ENCODE measurements at regions not wholly inside any gene's neighbourhood (a gene's known extent, or its start where the extent isn't known, plus 50 kb on each side); places are given as distances from the start of the nearest gene placed in this dataset.

- peaks cover 0 to 4% of the 10 kb centered on the region in 2 experiments for H3K9me3 ChIP-seq (ENCODE audit: control insufficient read depth in 2 of 2, low read length in 2 of 2)
- no peak for ATAC-seq (ENCODE audit: low read depth in 2 of 2)
- no peaks in the 10 kb centered on the region for H3K4me1 Mint-ChIP-seq
- no peaks in the 10 kb centered on the region for H3K4me1 ChIP-seq (ENCODE audit: control insufficient read depth, insufficient read depth, low read length, poor library complexity, severe bottlenecking)
- H3K36me3 ChIP-seq (ENCODE audit: control insufficient read depth, insufficient read depth, low read length) = no peaks in the 10 kb centered on the region
- no peak overlapping the region for H3K4me3 Mint-ChIP-seq
- H3K27ac Mint-ChIP-seq = no peak overlapping the region
- no peaks in the 10 kb centered on the region for H3K27me3 Mint-ChIP-seq
- H3K27ac ChIP-seq (ENCODE audit: insufficient read depth, low read length, poor library complexity, severe bottlenecking) = no peak overlapping the region
- peaks cover 0 to 28% (median 7%) of the 10 kb centered on the region in 7 donors for H3K9me3 Mint-ChIP-seq
- no peaks in the 10 kb centered on the region for H3K36me3 Mint-ChIP-seq
- H3K4me3 ChIP-seq (ENCODE audit: low read depth, low read length) = no peak overlapping the region
- DNase-seq = no peak
- no peaks in the 10 kb centered on the region for H3K27me3 ChIP-seq (ENCODE audit: control insufficient read depth, insufficient read depth, low read length)
Observed at GRCh38 chr5:166581826-166582225, 1709.6 kb upstream of the WWC1 start.

GRCh38 chr5:166582416-166582815 lies 1709.0 kb upstream of the WWC1 start:
- Mint-ChIP-seq H3K27me3 (no peaks in the 10 kb centered on the region), H3K4me1 (no peaks in the 10 kb centered on the region), H3K4me3 (no peak overlapping the region), H3K9me3 (peaks cover 0 to 32% (median 7%) of the 10 kb centered on the region in 7 donors), H3K36me3 (no peaks in the 10 kb centered on the region), H3K27ac (no peak overlapping the region)
- Histone ChIP-seq H3K27me3 (ENCODE audit: control insufficient read depth, insufficient read depth, low read length) (no peaks in the 10 kb centered on the region), H3K36me3 (ENCODE audit: control insufficient read depth, insufficient read depth, low read length) (no peaks in the 10 kb centered on the region), H3K4me1 (ENCODE audit: control insufficient read depth, insufficient read depth, low read length, poor library complexity, severe bottlenecking) (no peaks in the 10 kb centered on the region), H3K4me3 (ENCODE audit: low read depth, low read length) (no peak overlapping the region), H3K27ac (ENCODE audit: insufficient read depth, low read length, poor library complexity, severe bottlenecking) (no peak overlapping the region), H3K9me3 (ENCODE audit: control insufficient read depth in 2 of 2, low read length in 2 of 2) (peaks cover 0 to 10% of the 10 kb centered on the region in 2 experiments)
- no peak for DNase-seq
- ATAC-seq (ENCODE audit: low read depth in 2 of 2) = no peak

- H3K9me3 ChIP-seq (ENCODE audit: control insufficient read depth in 2 of 2, low read length in 2 of 2) = peaks cover 0 to under 1% of the 10 kb centered on the region in 2 experiments
- Mint-ChIP-seq H3K4me3 (no peak overlapping the region), H3K36me3 (no peaks in the 10 kb centered on the region), H3K4me1 (no peaks in the 10 kb centered on the region), H3K9me3 (peaks cover 0 to 16% (median 5%) of the 10 kb centered on the region in 7 donors), H3K27me3 (no peaks in the 10 kb centered on the region), H3K27ac (no peak overlapping the region)
- H3K4me1 ChIP-seq (ENCODE audit: control insufficient read depth, insufficient read depth, low read length, poor library complexity, severe bottlenecking) = no peaks in the 10 kb centered on the region
- ATAC-seq (ENCODE audit: low read depth in 2 of 2) (no peak), DNase-seq (no peak)
- H3K27me3 ChIP-seq (ENCODE audit: control insufficient read depth, insufficient read depth, low read length) = no peaks in the 10 kb centered on the region
- H3K36me3 ChIP-seq (ENCODE audit: control insufficient read depth, insufficient read depth, low read length) = no peaks in the 10 kb centered on the region
- H3K27ac ChIP-seq (ENCODE audit: insufficient read depth, low read length, poor library complexity, severe bottlenecking) = no peak overlapping the region
- H3K4me3 ChIP-seq (ENCODE audit: low read depth, low read length) = no peak overlapping the region
Observed at GRCh38 chr5:166594567-166594966, 1696.9 kb upstream of the WWC1 start.

GRCh38 chr5:166595274-166595951 lies 1696.0 kb upstream of the WWC1 start:
- Mint-ChIP-seq H3K4me1 (no peaks in the 10 kb centered on the region), H3K9me3 (peaks cover 0 to 16% (median 6%) of the 10 kb centered on the region in 7 donors), H3K4me3 (no peak overlapping the region), H3K27ac (no peak overlapping the region), H3K27me3 (no peaks in the 10 kb centered on the region), H3K36me3 (no peaks in the 10 kb centered on the region)
- H3K4me3 ChIP-seq (ENCODE audit: low read depth, low read length) = no peak overlapping the region
- DNase-seq = no peak
- H3K36me3 ChIP-seq (ENCODE audit: control insufficient read depth, insufficient read depth, low read length) = no peaks in the 10 kb centered on the region
- no peak for ATAC-seq (ENCODE audit: low read depth in 2 of 2)
- peaks cover 0 to 6% of the 10 kb centered on the region in 2 experiments for H3K9me3 ChIP-seq (ENCODE audit: control insufficient read depth in 2 of 2, low read length in 2 of 2)
- H3K27ac ChIP-seq (ENCODE audit: insufficient read depth, low read length, poor library complexity, severe bottlenecking) = no peak overlapping the region
- H3K27me3 ChIP-seq (ENCODE audit: control insufficient read depth, insufficient read depth, low read length) = no peaks in the 10 kb centered on the region
- H3K4me1 ChIP-seq (ENCODE audit: control insufficient read depth, insufficient read depth, low read length, poor library complexity, severe bottlenecking) = no peaks in the 10 kb centered on the region

- H3K4me3 Mint-ChIP-seq = no peak overlapping the region
- DNase-seq (no peak), ATAC-seq (ENCODE audit: low read depth in 2 of 2) (no peak)
- H3K4me3 ChIP-seq (ENCODE audit: low read depth, low read length) = no peak overlapping the region
- H3K27ac ChIP-seq (ENCODE audit: insufficient read depth, low read length, poor library complexity, severe bottlenecking) = no peak overlapping the region
- H3K9me3 ChIP-seq (ENCODE audit: control insufficient read depth in 2 of 2, low read length in 2 of 2) = peaks cover 0 to 6% of the 10 kb centered on the region in 2 experiments
- H3K27me3 ChIP-seq (ENCODE audit: control insufficient read depth, insufficient read depth, low read length) = no peaks in the 10 kb centered on the region
- no peaks in the 10 kb centered on the region for H3K36me3 ChIP-seq (ENCODE audit: control insufficient read depth, insufficient read depth, low read length)
- peaks cover 0 to 16% (median 6%) of the 10 kb centered on the region in 7 donors for H3K9me3 Mint-ChIP-seq
- H3K36me3 Mint-ChIP-seq = no peaks in the 10 kb centered on the region
- no peaks in the 10 kb centered on the region for H3K4me1 Mint-ChIP-seq
- H3K27me3 Mint-ChIP-seq = no peaks in the 10 kb centered on the region
- no peak overlapping the region for H3K27ac Mint-ChIP-seq
- no peaks in the 10 kb centered on the region for H3K4me1 ChIP-seq (ENCODE audit: control insufficient read depth, insufficient read depth, low read length, poor library complexity, severe bottlenecking)
Observed at GRCh38 chr5:166596043-166596442, 1695.4 kb upstream of the WWC1 start.

- H3K27me3 ChIP-seq (ENCODE audit: control insufficient read depth, insufficient read depth, low read length) = no peaks in the 10 kb centered on the region
- no peak for ATAC-seq (ENCODE audit: low read depth in 2 of 2)
- no peaks in the 10 kb centered on the region for H3K4me1 ChIP-seq (ENCODE audit: control insufficient read depth, insufficient read depth, low read length, poor library complexity, severe bottlenecking)
- peaks cover 0 to 14% of the 10 kb centered on the region in 2 experiments for H3K9me3 ChIP-seq (ENCODE audit: control insufficient read depth in 2 of 2, low read length in 2 of 2)
- Mint-ChIP-seq H3K27me3 (no peaks in the 10 kb centered on the region), H3K4me3 (no peak overlapping the region), H3K4me1 (no peaks in the 10 kb centered on the region), H3K27ac (no peak overlapping the region), H3K9me3 (peaks cover 6 to 28% (median 11%) of the 10 kb centered on the region in 7 donors), H3K36me3 (no peaks in the 10 kb centered on the region)
- no peaks in the 10 kb centered on the region for H3K36me3 ChIP-seq (ENCODE audit: control insufficient read depth, insufficient read depth, low read length)
- H3K4me3 ChIP-seq (ENCODE audit: low read depth, low read length) = no peak overlapping the region
- no peak for DNase-seq
- H3K27ac ChIP-seq (ENCODE audit: insufficient read depth, low read length, poor library complexity, severe bottlenecking) = no peak overlapping the region
Observed at GRCh38 chr5:166602271-166602670, 1689.2 kb upstream of the WWC1 start.

GRCh38 chr5:166617507-166617906 lies 1673.9 kb upstream of the WWC1 start:
- no peak overlapping the region for H3K27ac ChIP-seq (ENCODE audit: insufficient read depth, low read length, poor library complexity, severe bottlenecking)
- H3K9me3 ChIP-seq (ENCODE audit: control insufficient read depth in 2 of 2, low read length in 2 of 2) = peaks cover 0 to 2% of the 10 kb centered on the region in 2 experiments
- no peaks in the 10 kb centered on the region for H3K27me3 Mint-ChIP-seq
- peaks cover 1 to 44% (median 14%) of the 10 kb centered on the region in 7 donors for H3K9me3 Mint-ChIP-seq
- DNase-seq (no peak), ATAC-seq (ENCODE audit: low read depth in 2 of 2) (no peak)
- H3K27ac Mint-ChIP-seq = no peak overlapping the region
- no peaks in the 10 kb centered on the region for H3K36me3 ChIP-seq (ENCODE audit: control insufficient read depth, insufficient read depth, low read length)
- no peak overlapping the region for H3K4me3 Mint-ChIP-seq
- H3K4me1 ChIP-seq (ENCODE audit: control insufficient read depth, insufficient read depth, low read length, poor library complexity, severe bottlenecking) = no peaks in the 10 kb centered on the region
- H3K36me3 Mint-ChIP-seq = no peaks in the 10 kb centered on the region
- no peaks in the 10 kb centered on the region for H3K27me3 ChIP-seq (ENCODE audit: control insufficient read depth, insufficient read depth, low read length)
- H3K4me3 ChIP-seq (ENCODE audit: low read depth, low read length) = no peak overlapping the region
- H3K4me1 Mint-ChIP-seq = no peaks in the 10 kb centered on the region

- H3K4me1 ChIP-seq (ENCODE audit: control insufficient read depth, insufficient read depth, low read length, poor library complexity, severe bottlenecking) = no peaks in the 10 kb centered on the region
- no peak overlapping the region for H3K4me3 Mint-ChIP-seq
- no peaks in the 10 kb centered on the region for H3K27me3 Mint-ChIP-seq
- H3K36me3 Mint-ChIP-seq = no peaks in the 10 kb centered on the region
- H3K9me3 Mint-ChIP-seq = peaks cover 3 to 40% (median 16%) of the 10 kb centered on the region in 7 donors
- H3K4me1 Mint-ChIP-seq = no peaks in the 10 kb centered on the region
- no peak for ATAC-seq (ENCODE audit: low read depth in 2 of 2)
- no peak overlapping the region for H3K4me3 ChIP-seq (ENCODE audit: low read depth, low read length)
- DNase-seq = no peak
- no peaks in the 10 kb centered on the region for H3K36me3 ChIP-seq (ENCODE audit: control insufficient read depth, insufficient read depth, low read length)
- H3K27ac Mint-ChIP-seq = no peak overlapping the region
- peaks cover 0 to 2% of the 10 kb centered on the region in 2 experiments for H3K9me3 ChIP-seq (ENCODE audit: control insufficient read depth in 2 of 2, low read length in 2 of 2)
- no peak overlapping the region for H3K27ac ChIP-seq (ENCODE audit: insufficient read depth, low read length, poor library complexity, severe bottlenecking)
- no peaks in the 10 kb centered on the region for H3K27me3 ChIP-seq (ENCODE audit: control insufficient read depth, insufficient read depth, low read length)
Observed at GRCh38 chr5:166618526-166618925, 1672.9 kb upstream of the WWC1 start.
